ENCODE measurements at regions not wholly inside any gene's neighbourhood (a gene's known extent, or its start where the extent isn't known, plus 50 kb on each side); places are given as distances from the start of the nearest gene placed in this dataset.

- TF ChIP-seq GATA3 (IDR thresholded peaks at IDR 0.05; ENCODE audit: low read depth, low read length) (no peak), GATA2 (IDR thresholded peaks at IDR 0.05; ENCODE audit: low read depth, low read length) (no peak)
These were observed 193.3 kb downstream of the LY86 start for GRCh38 chr6:6781873-6782227.

Data from SH-SY5Y (cell line).